ENCODE measurements at regions not wholly inside any gene's neighbourhood (a gene's known extent, or its start where the extent isn't known, plus 50 kb on each side); places are given as distances from the start of the nearest gene placed in this dataset.

- H3K4me1 ChIP-seq (ENCODE audit: control insufficient read depth in 2 of 2, insufficient read depth in 2 of 2, low read length in 1 of 2), result no peaks in the 10 kb centered on the region
- no peaks in the 10 kb centered on the region for H3K9me3 ChIP-seq (ENCODE audit: control insufficient read depth in 2 of 2, insufficient read depth in 1 of 2, low read depth in 1 of 2, low read length in 1 of 2)
- no peaks in the 10 kb centered on the region for H3K36me3 ChIP-seq (ENCODE audit: control insufficient read depth in 2 of 2, insufficient read depth in 2 of 2, low read length in 1 of 2)
- H3K4me3 ChIP-seq (ENCODE audit: low read depth in 1 of 2, low read length in 2 of 2), result no peak overlapping the region
- 76 to 77% methylated on average over 5 of the region's 5 CpGs for WGBS, 2 donors
- H3K27ac ChIP-seq (ENCODE audit: low read depth in 2 of 2, low read length in 1 of 2), result no peak overlapping the region
- H3K27me3 ChIP-seq (ENCODE audit: control insufficient read depth in 1 of 2, insufficient read depth in 2 of 2, low read length in 2 of 2), result no peaks in the 10 kb centered on the region
These were observed 983.0 kb upstream of the WWC1 start for GRCh38 chr5:167308466-167308865.

GRCh38 chr5:167309941-167310517 lies 981.4 kb upstream of the WWC1 start:
- no peaks in the 10 kb centered on the region for H3K27me3 ChIP-seq (ENCODE audit: control insufficient read depth in 1 of 2, insufficient read depth in 2 of 2, low read length in 2 of 2)
- H3K27ac ChIP-seq (ENCODE audit: low read depth in 2 of 2, low read length in 1 of 2), result no peak overlapping the region
- no peaks in the 10 kb centered on the region for H3K36me3 ChIP-seq (ENCODE audit: control insufficient read depth in 2 of 2, insufficient read depth in 2 of 2, low read length in 1 of 2)
- H3K9me3 ChIP-seq (ENCODE audit: control insufficient read depth in 2 of 2, insufficient read depth in 1 of 2, low read depth in 1 of 2, low read length in 1 of 2), result no peaks in the 10 kb centered on the region
- no peaks in the 10 kb centered on the region for H3K4me1 ChIP-seq (ENCODE audit: control insufficient read depth in 2 of 2, insufficient read depth in 2 of 2, low read length in 1 of 2)
- 80 to 81% methylated on average over 8 of the region's 8 CpGs for WGBS, 2 donors
- no peak overlapping the region for H3K4me3 ChIP-seq (ENCODE audit: low read depth in 1 of 2, low read length in 2 of 2)

GRCh38 chr5:167311340-167311739 lies 980.1 kb upstream of the WWC1 start:
- Histone ChIP-seq H3K4me1 (ENCODE audit: control insufficient read depth in 2 of 2, insufficient read depth in 2 of 2, low read length in 1 of 2) (no peaks in the 10 kb centered on the region), H3K27me3 (ENCODE audit: control insufficient read depth in 1 of 2, insufficient read depth in 2 of 2, low read length in 2 of 2) (no peaks in the 10 kb centered on the region), H3K9me3 (ENCODE audit: control insufficient read depth in 2 of 2, insufficient read depth in 1 of 2, low read depth in 1 of 2, low read length in 1 of 2) (no peaks in the 10 kb centered on the region), H3K4me3 (ENCODE audit: low read depth in 1 of 2, low read length in 2 of 2) (no peak overlapping the region), H3K36me3 (ENCODE audit: control insufficient read depth in 2 of 2, insufficient read depth in 2 of 2, low read length in 1 of 2) (no peaks in the 10 kb centered on the region), H3K27ac (ENCODE audit: low read depth in 2 of 2, low read length in 1 of 2) (no peak overlapping the region)
- WGBS, 2 donors, result 84 to 89% methylated on average over 3 of the region's 3 CpGs

GRCh38 chr5:167312225-167312624 lies 979.2 kb upstream of the WWC1 start:
- no peaks in the 10 kb centered on the region for H3K36me3 ChIP-seq (ENCODE audit: control insufficient read depth in 2 of 2, insufficient read depth in 2 of 2, low read length in 1 of 2)
- no peak overlapping the region for H3K4me3 ChIP-seq (ENCODE audit: low read depth in 1 of 2, low read length in 2 of 2)
- H3K27me3 ChIP-seq (ENCODE audit: control insufficient read depth in 1 of 2, insufficient read depth in 2 of 2, low read length in 2 of 2), result no peaks in the 10 kb centered on the region
- WGBS, 2 donors, result 64 to 71% methylated on average over 3 of the region's 3 CpGs
- no peaks in the 10 kb centered on the region for H3K4me1 ChIP-seq (ENCODE audit: control insufficient read depth in 2 of 2, insufficient read depth in 2 of 2, low read length in 1 of 2)
- H3K9me3 ChIP-seq (ENCODE audit: control insufficient read depth in 2 of 2, insufficient read depth in 1 of 2, low read depth in 1 of 2, low read length in 1 of 2), result no peaks in the 10 kb centered on the region
- H3K27ac ChIP-seq (ENCODE audit: low read depth in 2 of 2, low read length in 1 of 2), result no peak overlapping the region

GRCh38 chr5:167315762-167316161 lies 975.7 kb upstream of the WWC1 start:
- no peaks in the 10 kb centered on the region for H3K36me3 ChIP-seq (ENCODE audit: control insufficient read depth in 2 of 2, insufficient read depth in 2 of 2, low read length in 1 of 2)
- no peaks in the 10 kb centered on the region for H3K9me3 ChIP-seq (ENCODE audit: control insufficient read depth in 2 of 2, insufficient read depth in 1 of 2, low read depth in 1 of 2, low read length in 1 of 2)
- WGBS, 2 donors, result 71 to 78% methylated on average over 2 of the region's 2 CpGs
- H3K4me3 ChIP-seq (ENCODE audit: low read depth in 1 of 2, low read length in 2 of 2), result no peak overlapping the region
- H3K4me1 ChIP-seq (ENCODE audit: control insufficient read depth in 2 of 2, insufficient read depth in 2 of 2, low read length in 1 of 2), result no peaks in the 10 kb centered on the region
- no peak overlapping the region for H3K27ac ChIP-seq (ENCODE audit: low read depth in 2 of 2, low read length in 1 of 2)
- no peaks in the 10 kb centered on the region for H3K27me3 ChIP-seq (ENCODE audit: control insufficient read depth in 1 of 2, insufficient read depth in 2 of 2, low read length in 2 of 2)

- Histone ChIP-seq H3K27me3 (ENCODE audit: control insufficient read depth in 1 of 2, insufficient read depth in 2 of 2, low read length in 2 of 2) (no peaks in the 10 kb centered on the region), H3K4me1 (ENCODE audit: control insufficient read depth in 2 of 2, insufficient read depth in 2 of 2, low read length in 1 of 2) (no peaks in the 10 kb centered on the region), H3K36me3 (ENCODE audit: control insufficient read depth in 2 of 2, insufficient read depth in 2 of 2, low read length in 1 of 2) (no peaks in the 10 kb centered on the region), H3K9me3 (ENCODE audit: control insufficient read depth in 2 of 2, insufficient read depth in 1 of 2, low read depth in 1 of 2, low read length in 1 of 2) (no peaks in the 10 kb centered on the region), H3K27ac (ENCODE audit: low read depth in 2 of 2, low read length in 1 of 2) (no peak overlapping the region), H3K4me3 (ENCODE audit: low read depth in 1 of 2, low read length in 2 of 2) (no peak overlapping the region)
- 72 to 83% methylated on average over 3 of the region's 3 CpGs for WGBS, 2 donors
These were observed 973.6 kb upstream of the WWC1 start for GRCh38 chr5:167317884-167318283.

GRCh38 chr5:167319243-167319642 lies 972.2 kb upstream of the WWC1 start:
- WGBS, 2 donors, result 74% methylated on average over 3 of the region's 3 CpGs
- no peaks in the 10 kb centered on the region for H3K36me3 ChIP-seq (ENCODE audit: control insufficient read depth in 2 of 2, insufficient read depth in 2 of 2, low read length in 1 of 2)

GRCh38 chr5:167320019-167320418 lies 971.4 kb upstream of the WWC1 start:
- Histone ChIP-seq H3K4me1 (ENCODE audit: control insufficient read depth in 2 of 2, insufficient read depth in 2 of 2, low read length in 1 of 2) (no peaks in the 10 kb centered on the region), H3K27me3 (ENCODE audit: control insufficient read depth in 1 of 2, insufficient read depth in 2 of 2, low read length in 2 of 2) (no peaks in the 10 kb centered on the region), H3K4me3 (ENCODE audit: low read depth in 1 of 2, low read length in 2 of 2) (no peak overlapping the region), H3K27ac (ENCODE audit: low read depth in 2 of 2, low read length in 1 of 2) (no peak overlapping the region), H3K36me3 (ENCODE audit: control insufficient read depth in 2 of 2, insufficient read depth in 2 of 2, low read length in 1 of 2) (no peaks in the 10 kb centered on the region), H3K9me3 (ENCODE audit: control insufficient read depth in 2 of 2, insufficient read depth in 1 of 2, low read depth in 1 of 2, low read length in 1 of 2) (no peaks in the 10 kb centered on the region)

More at GRCh38 chr5:167319243-167319642, 972.2 kb upstream of the WWC1 start:
- Histone ChIP-seq H3K4me3 (ENCODE audit: low read depth in 1 of 2, low read length in 2 of 2) (no peak overlapping the region), H3K27me3 (ENCODE audit: control insufficient read depth in 1 of 2, insufficient read depth in 2 of 2, low read length in 2 of 2) (no peaks in the 10 kb centered on the region), H3K9me3 (ENCODE audit: control insufficient read depth in 2 of 2, insufficient read depth in 1 of 2, low read depth in 1 of 2, low read length in 1 of 2) (no peaks in the 10 kb centered on the region), H3K27ac (ENCODE audit: low read depth in 2 of 2, low read length in 1 of 2) (no peak overlapping the region), H3K4me1 (ENCODE audit: control insufficient read depth in 2 of 2, insufficient read depth in 2 of 2, low read length in 1 of 2) (no peaks in the 10 kb centered on the region)

- no peaks in the 10 kb centered on the region for H3K4me1 ChIP-seq (ENCODE audit: control insufficient read depth in 2 of 2, insufficient read depth in 2 of 2, low read length in 1 of 2)
- H3K36me3 ChIP-seq (ENCODE audit: control insufficient read depth in 2 of 2, insufficient read depth in 2 of 2, low read length in 1 of 2), result no peaks in the 10 kb centered on the region
- H3K4me3 ChIP-seq (ENCODE audit: low read depth in 1 of 2, low read length in 2 of 2), result no peak overlapping the region
- H3K27me3 ChIP-seq (ENCODE audit: control insufficient read depth in 1 of 2, insufficient read depth in 2 of 2, low read length in 2 of 2), result no peaks in the 10 kb centered on the region
- no peaks in the 10 kb centered on the region for H3K9me3 ChIP-seq (ENCODE audit: control insufficient read depth in 2 of 2, insufficient read depth in 1 of 2, low read depth in 1 of 2, low read length in 1 of 2)
- WGBS, 2 donors, result 71 to 72% methylated on average over 5 of the region's 5 CpGs
- no peak overlapping the region for H3K27ac ChIP-seq (ENCODE audit: low read depth in 2 of 2, low read length in 1 of 2)
These were observed 959.1 kb upstream of the WWC1 start for GRCh38 chr5:167332309-167332708.

- Histone ChIP-seq H3K4me1 (ENCODE audit: control insufficient read depth in 2 of 2, insufficient read depth in 2 of 2, low read length in 1 of 2) (no peaks in the 10 kb centered on the region), H3K27ac (ENCODE audit: low read depth in 2 of 2, low read length in 1 of 2) (no peak overlapping the region), H3K27me3 (ENCODE audit: control insufficient read depth in 1 of 2, insufficient read depth in 2 of 2, low read length in 2 of 2) (no peaks in the 10 kb centered on the region), H3K4me3 (ENCODE audit: low read depth in 1 of 2, low read length in 2 of 2) (no peak overlapping the region), H3K36me3 (ENCODE audit: control insufficient read depth in 2 of 2, insufficient read depth in 2 of 2, low read length in 1 of 2) (no peaks in the 10 kb centered on the region), H3K9me3 (ENCODE audit: control insufficient read depth in 2 of 2, insufficient read depth in 1 of 2, low read depth in 1 of 2, low read length in 1 of 2) (no peaks in the 10 kb centered on the region)
- 67 to 87% methylated on average over 2 of the region's 2 CpGs for WGBS, 2 donors
These were observed 955.3 kb upstream of the WWC1 start for GRCh38 chr5:167336161-167336560.
